ENCODE measurements at regions not wholly inside any gene's neighbourhood (a gene's known extent, or its start where the extent isn't known, plus 50 kb on each side); places are given as distances from the start of the nearest gene placed in this dataset.

GRCh38 chr5:2272039-2272438 lies 389.3 kb upstream of the IRX4 start:
- CTCF ChIA-PET = no interaction called here
- H3K4me3 ChIP-seq (ENCODE audit: control insufficient read depth in 1 of 7, extremely low read depth in 1 of 7, insufficient read depth in 4 of 7, low read depth in 2 of 7, low read length in 6 of 7) = no peak overlapping the region
- no peak overlapping the region for H3K27ac ChIP-seq (ENCODE audit: insufficient read depth in 1 of 2, low read depth in 1 of 2, low read length in 2 of 2, poor library complexity in 1 of 2, severe bottlenecking in 2 of 2)
- H3K4me1 ChIP-seq (ENCODE audit: control extremely low read depth in 1 of 4, control insufficient read depth in 4 of 4, insufficient read depth in 4 of 4, low read length in 3 of 4) = no peaks in the 10 kb centered on the region
- H3K9me3 ChIP-seq (ENCODE audit: control extremely low read depth in 1 of 5, control insufficient read depth in 4 of 5, insufficient read depth in 2 of 5, low read depth in 1 of 5, low read length in 4 of 5) = no peaks in the 10 kb centered on the region
- peaks cover 0 to 2% (median 0%) of the 10 kb centered on the region in 5 experiments for H3K27me3 ChIP-seq (replicated peaks in 2 of 5; ENCODE audit: control insufficient read depth in 4 of 5, insufficient read depth in 5 of 5, low read length in 4 of 5)
- POLR2A ChIA-PET = no interaction called here
- no peak for DNase-seq
- WGBS (ENCODE audit: insufficient coverage) = 84% methylated on average over 9 of the region's 10 CpGs
- H3K36me3 ChIP-seq (ENCODE audit: control insufficient read depth in 4 of 4, insufficient read depth in 4 of 4, low read length in 3 of 4) = no peaks in the 10 kb centered on the region

- Histone ChIP-seq H3K9me3 (ENCODE audit: control extremely low read depth in 1 of 5, control insufficient read depth in 4 of 5, insufficient read depth in 2 of 5, low read depth in 1 of 5, low read length in 4 of 5) (no peaks in the 10 kb centered on the region), H3K4me3 (ENCODE audit: control insufficient read depth in 1 of 7, extremely low read depth in 1 of 7, insufficient read depth in 4 of 7, low read depth in 2 of 7, low read length in 6 of 7) (no peak overlapping the region), H3K36me3 (ENCODE audit: control insufficient read depth in 4 of 4, insufficient read depth in 4 of 4, low read length in 3 of 4) (no peaks in the 10 kb centered on the region), H3K4me1 (ENCODE audit: control extremely low read depth in 1 of 4, control insufficient read depth in 4 of 4, insufficient read depth in 4 of 4, low read length in 3 of 4) (no peaks in the 10 kb centered on the region), H3K27me3 (replicated peaks in 2 of 5; ENCODE audit: control insufficient read depth in 4 of 5, insufficient read depth in 5 of 5, low read length in 4 of 5) (peaks cover 0 to 2% (median 0%) of the 10 kb centered on the region in 5 experiments), H3K27ac (ENCODE audit: insufficient read depth in 1 of 2, low read depth in 1 of 2, low read length in 2 of 2, poor library complexity in 1 of 2, severe bottlenecking in 2 of 2) (no peak overlapping the region)
- POLR2A ChIA-PET = no interaction called here
- WGBS (ENCODE audit: insufficient coverage) = 68% methylated on average over 8 of the region's 8 CpGs
- no peak for DNase-seq
- CTCF ChIA-PET = no interaction called here
These were observed 388.6 kb upstream of the IRX4 start for GRCh38 chr5:2271316-2271715.

DNA sequence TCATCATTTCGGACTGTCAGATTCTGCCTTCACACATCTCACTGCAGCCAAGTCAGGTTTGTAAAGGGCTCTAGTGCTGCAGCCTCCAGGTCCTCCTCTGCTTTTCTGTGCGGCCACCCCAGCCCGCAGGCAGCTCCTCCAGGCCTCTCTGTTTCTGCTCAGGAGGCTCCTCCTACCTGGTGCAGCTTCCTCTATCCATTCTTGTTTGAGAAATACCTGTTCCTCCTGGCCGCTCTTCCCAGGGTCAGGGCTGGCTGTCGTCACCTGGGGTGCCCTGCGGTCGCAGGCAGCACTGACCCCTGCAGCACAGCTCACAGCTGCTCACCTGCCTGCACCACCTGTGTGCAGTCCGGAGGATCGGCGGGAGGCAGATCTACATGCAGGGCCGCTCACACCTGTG lies 387.7 kb upstream of the IRX4 start:
- ChIA-PET CTCF (no interaction called here), POLR2A (no interaction called here)
- DNase-seq = no peak
- Histone ChIP-seq H3K36me3 (ENCODE audit: control insufficient read depth in 4 of 4, insufficient read depth in 4 of 4, low read length in 3 of 4) (no peaks in the 10 kb centered on the region), H3K27ac (ENCODE audit: insufficient read depth in 1 of 2, low read depth in 1 of 2, low read length in 2 of 2, poor library complexity in 1 of 2, severe bottlenecking in 2 of 2) (no peak overlapping the region), H3K9me3 (ENCODE audit: control extremely low read depth in 1 of 5, control insufficient read depth in 4 of 5, insufficient read depth in 2 of 5, low read depth in 1 of 5, low read length in 4 of 5) (no peaks in the 10 kb centered on the region), H3K27me3 (replicated peaks in 2 of 5; ENCODE audit: control insufficient read depth in 4 of 5, insufficient read depth in 5 of 5, low read length in 4 of 5) (peaks cover 0 to 2% (median 0%) of the 10 kb centered on the region in 5 experiments), H3K4me1 (ENCODE audit: control extremely low read depth in 1 of 4, control insufficient read depth in 4 of 4, insufficient read depth in 4 of 4, low read length in 3 of 4) (no peaks in the 10 kb centered on the region), H3K4me3 (ENCODE audit: control insufficient read depth in 1 of 7, extremely low read depth in 1 of 7, insufficient read depth in 4 of 7, low read depth in 2 of 7, low read length in 6 of 7) (no peak overlapping the region)
- 91% methylated on average over 6 of the region's 11 CpGs for WGBS (ENCODE audit: insufficient coverage)

DNA sequence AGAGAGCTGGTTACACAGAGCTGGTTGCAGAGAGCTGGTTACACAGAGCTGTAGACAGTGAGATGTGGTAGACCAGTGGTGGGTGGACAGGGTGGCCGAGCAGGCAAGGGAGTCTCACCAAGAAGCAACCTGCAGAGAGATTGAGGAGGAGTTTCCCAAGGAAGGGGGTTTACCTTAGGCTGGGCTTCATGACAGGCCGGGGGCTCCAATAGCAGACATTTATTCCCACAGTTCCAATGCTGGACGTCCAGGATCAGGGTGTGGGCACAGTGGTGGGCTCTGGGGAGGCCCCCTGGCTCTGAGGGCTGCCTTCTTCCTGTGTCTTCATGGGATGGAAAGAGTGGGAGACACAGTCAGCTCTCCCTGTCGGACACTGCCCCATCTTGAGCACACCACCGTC lies 386.9 kb upstream of the IRX4 start:
- Histone ChIP-seq H3K36me3 (ENCODE audit: control insufficient read depth in 4 of 4, insufficient read depth in 4 of 4, low read length in 3 of 4) (no peaks in the 10 kb centered on the region), H3K4me1 (ENCODE audit: control extremely low read depth in 1 of 4, control insufficient read depth in 4 of 4, insufficient read depth in 4 of 4, low read length in 3 of 4) (no peaks in the 10 kb centered on the region), H3K27ac (ENCODE audit: insufficient read depth in 1 of 2, low read depth in 1 of 2, low read length in 2 of 2, poor library complexity in 1 of 2, severe bottlenecking in 2 of 2) (no peak overlapping the region), H3K27me3 (replicated peaks in 2 of 5; ENCODE audit: control insufficient read depth in 4 of 5, insufficient read depth in 5 of 5, low read length in 4 of 5) (peaks cover 0 to 2% (median 0%) of the 10 kb centered on the region in 5 experiments), H3K9me3 (ENCODE audit: control extremely low read depth in 1 of 5, control insufficient read depth in 4 of 5, insufficient read depth in 2 of 5, low read depth in 1 of 5, low read length in 4 of 5) (no peaks in the 10 kb centered on the region), H3K4me3 (ENCODE audit: control insufficient read depth in 1 of 7, extremely low read depth in 1 of 7, insufficient read depth in 4 of 7, low read depth in 2 of 7, low read length in 6 of 7) (no peak overlapping the region)
- no peak for DNase-seq
- 84% methylated on average over 5 of the region's 5 CpGs for WGBS (ENCODE audit: insufficient coverage)
- ChIA-PET CTCF (no interaction called here), POLR2A (no interaction called here)

- no peaks in the 10 kb centered on the region for H3K9me3 ChIP-seq (ENCODE audit: control extremely low read depth in 1 of 5, control insufficient read depth in 4 of 5, insufficient read depth in 2 of 5, low read depth in 1 of 5, low read length in 4 of 5)
- 93% methylated on average over 6 of the region's 13 CpGs for WGBS (ENCODE audit: insufficient coverage)
- H3K27me3 ChIP-seq (replicated peaks in 2 of 5; ENCODE audit: control insufficient read depth in 4 of 5, insufficient read depth in 5 of 5, low read length in 4 of 5) = peaks cover 0 to 2% (median 0%) of the 10 kb centered on the region in 5 experiments
- no peak overlapping the region for H3K27ac ChIP-seq (ENCODE audit: insufficient read depth in 1 of 2, low read depth in 1 of 2, low read length in 2 of 2, poor library complexity in 1 of 2, severe bottlenecking in 2 of 2)
- CTCF ChIA-PET = no interaction called here
- no peaks in the 10 kb centered on the region for H3K36me3 ChIP-seq (ENCODE audit: control insufficient read depth in 4 of 4, insufficient read depth in 4 of 4, low read length in 3 of 4)
- no peaks in the 10 kb centered on the region for H3K4me1 ChIP-seq (ENCODE audit: control extremely low read depth in 1 of 4, control insufficient read depth in 4 of 4, insufficient read depth in 4 of 4, low read length in 3 of 4)
- no peak overlapping the region for H3K4me3 ChIP-seq (ENCODE audit: control insufficient read depth in 1 of 7, extremely low read depth in 1 of 7, insufficient read depth in 4 of 7, low read depth in 2 of 7, low read length in 6 of 7)
- POLR2A ChIA-PET = no interaction called here
- no peak for DNase-seq
These were observed 385.3 kb upstream of the IRX4 start for GRCh38 chr5:2267991-2268390.

- H3K9me3 ChIP-seq (ENCODE audit: control extremely low read depth in 1 of 5, control insufficient read depth in 4 of 5, insufficient read depth in 2 of 5, low read depth in 1 of 5, low read length in 4 of 5) = no peaks in the 10 kb centered on the region
- no peaks in the 10 kb centered on the region for H3K36me3 ChIP-seq (ENCODE audit: control insufficient read depth in 4 of 4, insufficient read depth in 4 of 4, low read length in 3 of 4)
- ChIA-PET POLR2A (no interaction called here), CTCF (no interaction called here)
- no peak overlapping the region for H3K4me3 ChIP-seq (ENCODE audit: control insufficient read depth in 1 of 7, extremely low read depth in 1 of 7, insufficient read depth in 4 of 7, low read depth in 2 of 7, low read length in 6 of 7)
- H3K27me3 ChIP-seq (replicated peaks in 2 of 5; ENCODE audit: control insufficient read depth in 4 of 5, insufficient read depth in 5 of 5, low read length in 4 of 5) = peaks cover 0 to 2% (median 0%) of the 10 kb centered on the region in 5 experiments
- no peak for DNase-seq
- H3K27ac ChIP-seq (ENCODE audit: insufficient read depth in 1 of 2, low read depth in 1 of 2, low read length in 2 of 2, poor library complexity in 1 of 2, severe bottlenecking in 2 of 2) = no peak overlapping the region
- WGBS (ENCODE audit: insufficient coverage) = 100% methylated on average over 2 of the region's 9 CpGs
- H3K4me1 ChIP-seq (ENCODE audit: control extremely low read depth in 1 of 4, control insufficient read depth in 4 of 4, insufficient read depth in 4 of 4, low read length in 3 of 4) = no peaks in the 10 kb centered on the region
These were observed 384.0 kb upstream of the IRX4 start for GRCh38 chr5:2266641-2267240.

GRCh38 chr5:2265341-2265740 lies 382.6 kb upstream of the IRX4 start:
- Histone ChIP-seq H3K27me3 (replicated peaks in 2 of 5; ENCODE audit: control insufficient read depth in 4 of 5, insufficient read depth in 5 of 5, low read length in 4 of 5) (peaks cover 0 to 2% (median 0%) of the 10 kb centered on the region in 5 experiments), H3K4me1 (ENCODE audit: control extremely low read depth in 1 of 4, control insufficient read depth in 4 of 4, insufficient read depth in 4 of 4, low read length in 3 of 4) (no peaks in the 10 kb centered on the region), H3K36me3 (ENCODE audit: control insufficient read depth in 4 of 4, insufficient read depth in 4 of 4, low read length in 3 of 4) (no peaks in the 10 kb centered on the region), H3K27ac (ENCODE audit: insufficient read depth in 1 of 2, low read depth in 1 of 2, low read length in 2 of 2, poor library complexity in 1 of 2, severe bottlenecking in 2 of 2) (no peak overlapping the region), H3K4me3 (ENCODE audit: control insufficient read depth in 1 of 7, extremely low read depth in 1 of 7, insufficient read depth in 4 of 7, low read depth in 2 of 7, low read length in 6 of 7) (no peak overlapping the region), H3K9me3 (ENCODE audit: control extremely low read depth in 1 of 5, control insufficient read depth in 4 of 5, insufficient read depth in 2 of 5, low read depth in 1 of 5, low read length in 4 of 5) (no peaks in the 10 kb centered on the region)
- WGBS (ENCODE audit: insufficient coverage) = 73% methylated on average over 3 of the region's 11 CpGs
- no peak for DNase-seq
- ChIA-PET POLR2A (no interaction called here), CTCF (no interaction called here)
